ENCODE measurements at regions not wholly inside any gene's neighbourhood (a gene's known extent, or its start where the extent isn't known, plus 50 kb on each side); places are given as distances from the start of the nearest gene placed in this dataset.

DNA sequence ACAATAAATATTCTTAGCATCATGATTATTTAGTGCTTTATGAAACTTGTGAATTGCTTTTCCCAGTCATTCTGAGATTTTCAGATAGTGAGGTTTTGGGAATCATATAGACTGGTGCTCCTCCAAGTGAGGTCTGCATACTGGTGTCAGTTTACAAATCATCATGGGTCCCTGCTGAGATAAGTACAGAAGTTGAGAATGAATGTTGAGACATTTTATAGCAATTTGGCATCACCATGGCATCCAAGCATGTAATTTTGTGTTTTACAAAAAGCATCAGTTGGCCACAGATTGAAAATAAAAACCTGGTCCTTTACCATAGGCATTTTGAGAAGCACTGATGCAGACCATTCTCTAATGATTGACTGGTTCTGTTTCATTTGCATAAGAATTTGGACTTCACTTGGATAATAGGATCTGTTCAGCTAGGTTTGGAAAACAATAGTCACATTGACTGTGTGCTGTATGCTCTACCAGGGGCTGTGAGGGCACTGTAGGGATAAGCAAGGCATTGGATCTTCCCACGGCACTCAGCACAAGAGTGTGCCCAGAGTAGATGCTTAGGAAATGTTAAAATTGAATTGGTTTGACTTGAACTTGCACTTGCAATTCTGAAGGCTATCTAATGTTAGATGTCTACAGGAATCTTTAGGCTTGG is 79.0 kb upstream of the JUN start:
- DNase-seq = no peak

DNA sequence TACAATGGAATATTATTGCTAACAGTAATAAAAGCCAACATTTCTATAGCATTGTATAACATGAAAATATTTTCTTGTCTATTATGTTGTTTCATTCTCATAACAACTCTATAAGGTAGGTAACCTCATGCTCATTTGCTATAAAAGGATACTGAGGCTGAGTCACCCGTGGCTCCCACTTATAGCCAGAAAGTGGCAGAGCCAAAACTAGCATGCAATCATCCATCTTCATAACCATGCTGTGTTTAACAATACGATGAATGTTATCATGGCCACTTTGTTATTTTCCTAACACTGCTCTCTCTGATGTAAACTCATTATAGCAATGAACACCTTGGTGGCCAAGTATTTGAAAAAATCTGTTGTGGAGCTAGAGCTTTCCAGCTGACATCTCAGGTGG is 80.8 kb upstream of the JUN start:
- no peak for DNase-seq

DNA sequence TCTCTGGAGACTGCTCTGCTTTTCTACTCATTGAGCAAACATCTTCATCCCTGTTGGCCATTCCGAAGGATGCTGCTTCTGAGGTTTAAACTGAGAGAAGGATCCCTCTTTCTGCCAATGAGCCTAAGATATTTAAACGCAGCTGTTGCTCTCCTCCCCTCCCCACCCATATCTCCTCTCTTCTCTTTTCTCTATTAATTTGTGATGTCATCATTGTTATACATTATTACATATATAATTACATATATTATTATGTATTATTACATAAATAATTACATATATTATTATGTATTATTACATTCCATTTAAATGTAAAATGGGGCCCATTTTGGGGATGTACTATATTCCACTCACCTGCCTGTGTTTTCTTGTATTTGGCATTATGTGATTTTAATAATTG is 82.7 kb upstream of the JUN start:
- no peak for DNase-seq

DNA sequence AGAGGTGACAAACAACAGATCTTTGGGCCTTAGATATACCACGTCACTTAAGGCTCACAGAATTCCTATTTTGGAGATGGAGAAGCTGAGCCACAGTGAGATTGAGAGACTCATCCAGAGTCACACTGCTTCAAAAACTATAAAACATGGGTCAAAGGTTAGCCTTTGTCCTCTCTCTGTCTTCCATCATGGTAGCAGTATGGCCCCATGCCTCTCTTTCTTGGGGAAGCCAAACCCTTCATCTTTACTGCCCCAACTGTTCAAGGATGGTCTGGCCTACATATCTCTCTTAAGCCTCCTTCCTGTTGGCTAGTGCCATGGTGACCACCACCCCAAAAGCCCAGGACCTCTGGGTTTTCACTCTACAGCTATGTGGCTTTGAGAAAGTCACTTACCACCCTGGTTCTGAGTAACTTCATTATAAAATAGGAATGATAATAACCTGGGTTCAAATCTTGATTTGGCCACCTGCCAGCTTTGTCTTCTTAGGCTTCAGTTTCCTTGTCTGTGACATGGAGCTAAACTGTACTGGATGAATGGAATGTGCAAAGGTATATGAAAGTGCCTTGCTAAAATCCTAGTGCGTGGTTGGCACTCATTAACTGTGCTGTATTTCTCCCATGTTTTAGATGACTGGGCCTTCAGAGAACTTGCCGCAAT is 85.9 kb upstream of the JUN start:
- no peak for DNase-seq

DNA sequence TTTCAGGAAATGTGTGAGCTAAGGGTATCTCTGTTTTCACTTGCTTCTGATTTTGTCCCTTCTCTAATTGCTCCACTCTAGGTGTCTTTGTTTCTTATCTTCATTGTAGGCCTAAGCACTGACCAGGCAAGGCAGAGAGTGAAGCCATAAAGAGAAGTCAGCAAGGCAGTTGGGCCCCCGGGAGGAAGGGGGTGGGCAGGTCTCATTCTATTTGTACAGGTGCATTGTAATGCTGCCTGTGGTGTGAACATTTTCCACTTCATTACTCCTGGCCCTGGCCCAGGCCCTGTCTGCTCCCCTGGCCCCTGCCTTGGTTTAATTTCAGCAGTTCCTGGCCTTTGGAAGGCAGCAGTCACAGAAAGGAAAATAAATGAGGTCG is 86.4 kb upstream of the JUN start:
- no peak for DNase-seq

DNA sequence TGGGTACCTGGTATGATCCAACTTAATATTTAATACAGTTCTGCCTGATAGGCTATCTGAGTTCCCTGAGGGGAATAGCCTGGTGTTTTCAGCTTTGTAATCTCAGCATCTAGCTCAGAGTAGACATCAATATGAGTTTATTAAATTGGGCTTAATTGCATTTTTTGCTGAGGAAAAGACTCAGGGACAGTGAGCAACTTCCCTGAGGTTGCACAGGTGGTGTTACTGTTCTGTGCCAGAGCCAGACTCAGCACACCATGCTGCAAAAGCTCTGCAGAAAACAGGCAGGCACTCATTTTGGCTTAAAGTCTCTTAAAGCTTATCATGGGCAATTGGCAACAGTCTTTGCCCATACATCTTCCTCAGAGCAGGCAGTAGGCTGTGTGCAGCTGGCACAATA is 90.5 kb upstream of the JUN start:
- DNase-seq = no peak

DNA sequence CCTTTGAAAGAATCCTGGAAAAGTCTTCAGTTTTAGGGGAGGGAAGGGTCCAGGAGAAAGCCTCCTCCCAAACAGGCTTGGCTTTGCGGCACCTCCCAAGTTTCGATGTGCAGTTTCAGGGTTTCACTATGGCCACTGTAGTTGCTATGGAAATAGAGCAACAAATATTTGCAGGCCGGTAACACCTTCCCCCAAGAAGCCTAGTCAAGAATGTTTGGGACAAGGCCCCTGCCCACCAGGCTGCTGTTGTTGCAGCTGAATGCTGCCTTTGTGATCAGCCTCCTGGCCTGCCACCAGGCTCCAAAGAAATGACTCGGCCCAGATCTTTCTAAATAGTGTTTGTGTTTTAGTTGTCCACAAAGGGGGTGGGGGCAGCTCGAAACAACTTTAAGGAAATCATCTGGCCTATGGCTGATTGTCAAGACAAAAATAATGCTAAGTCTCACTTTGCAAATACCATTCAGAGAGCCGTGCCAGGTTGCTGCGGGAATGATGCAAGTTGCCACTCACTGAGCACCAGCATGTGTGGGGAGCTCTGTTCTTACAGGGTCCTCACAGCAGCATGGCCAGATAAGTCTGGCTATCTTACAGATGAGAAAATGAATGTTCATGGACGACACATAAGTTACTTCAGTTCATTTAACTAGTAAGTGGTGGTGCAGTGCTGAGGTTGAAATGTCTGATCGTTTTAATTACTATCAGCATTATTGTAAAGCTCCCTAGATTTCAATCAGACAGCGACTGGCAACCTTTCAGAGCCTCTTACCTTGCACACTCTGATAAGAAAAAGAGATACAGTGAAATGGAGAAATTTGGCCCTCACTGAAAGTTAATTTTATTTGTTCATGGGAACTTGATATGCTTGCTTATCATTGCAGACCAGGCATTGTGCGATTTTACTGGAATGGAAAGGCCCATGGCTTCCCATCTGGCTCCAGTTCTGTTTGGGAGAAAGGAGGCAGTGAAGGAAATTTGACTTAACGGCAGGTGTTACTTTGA is 91.2 kb upstream of the JUN start:
- no peak for DNase-seq

DNA sequence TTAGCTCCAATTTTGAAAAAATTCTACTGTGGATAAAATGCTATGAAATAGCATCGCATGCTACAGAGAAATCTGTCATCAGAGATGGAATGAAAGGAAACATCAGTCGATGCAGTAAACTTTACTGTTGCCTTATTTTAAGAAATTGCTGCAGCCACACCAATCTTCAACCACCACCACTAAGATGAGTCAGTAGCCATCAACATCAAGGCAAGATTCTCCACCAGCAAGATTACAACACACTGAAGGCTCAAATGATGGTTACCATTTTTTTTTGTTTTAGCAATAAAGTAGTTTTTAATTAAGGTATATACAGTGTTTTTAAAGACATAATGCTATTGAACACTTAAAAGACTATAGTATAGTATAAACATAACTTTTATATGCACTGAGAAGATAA is 95.6 kb upstream of the JUN start:
- no peak for DNase-seq

DNA sequence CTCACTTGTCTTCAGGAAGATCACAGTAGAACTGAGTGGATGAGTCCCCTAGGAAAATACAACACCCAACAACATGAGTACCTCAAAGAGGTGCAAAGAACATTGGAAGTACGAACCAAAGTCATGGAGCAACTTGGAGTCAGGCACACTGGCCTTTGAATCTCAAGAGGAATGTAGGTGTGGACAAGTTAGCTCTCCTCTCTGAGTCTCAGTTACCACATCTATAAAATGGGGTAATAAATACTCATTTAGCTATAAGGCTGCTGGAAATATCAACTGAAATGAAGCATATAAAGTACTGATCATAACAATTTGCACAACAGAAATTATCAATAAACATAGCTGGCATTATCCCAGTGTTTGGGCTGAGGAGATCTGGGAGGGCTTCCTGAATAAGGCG is 96.7 kb upstream of the JUN start:
- no peak for DNase-seq

DNA sequence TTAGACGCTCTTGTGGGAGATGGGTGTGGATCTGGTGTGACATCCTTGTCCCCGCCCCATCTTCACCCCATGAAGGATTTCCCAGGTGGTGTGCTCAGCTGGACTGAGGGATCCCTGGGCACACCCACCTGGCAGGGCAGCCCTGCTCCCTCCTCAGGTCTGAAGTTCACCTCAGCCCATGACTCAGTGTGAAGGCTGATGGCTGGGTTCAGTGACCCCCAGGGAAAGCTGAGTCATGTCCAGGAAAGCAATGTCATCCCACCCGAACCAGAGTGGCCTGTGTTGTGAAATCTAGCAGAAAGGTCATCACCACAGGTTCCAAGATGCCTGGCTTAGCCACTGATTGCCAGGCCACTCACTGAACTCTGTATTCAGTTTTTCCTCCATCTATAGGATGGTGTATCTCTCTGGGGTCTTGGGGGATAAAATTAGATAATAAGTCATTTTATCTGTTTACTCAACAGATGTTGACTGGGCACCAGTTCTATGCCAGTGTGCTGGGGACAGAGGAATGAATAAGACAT is 97.7 kb upstream of the JUN start:
- DNase-seq = peak; percentile 86

DNA sequence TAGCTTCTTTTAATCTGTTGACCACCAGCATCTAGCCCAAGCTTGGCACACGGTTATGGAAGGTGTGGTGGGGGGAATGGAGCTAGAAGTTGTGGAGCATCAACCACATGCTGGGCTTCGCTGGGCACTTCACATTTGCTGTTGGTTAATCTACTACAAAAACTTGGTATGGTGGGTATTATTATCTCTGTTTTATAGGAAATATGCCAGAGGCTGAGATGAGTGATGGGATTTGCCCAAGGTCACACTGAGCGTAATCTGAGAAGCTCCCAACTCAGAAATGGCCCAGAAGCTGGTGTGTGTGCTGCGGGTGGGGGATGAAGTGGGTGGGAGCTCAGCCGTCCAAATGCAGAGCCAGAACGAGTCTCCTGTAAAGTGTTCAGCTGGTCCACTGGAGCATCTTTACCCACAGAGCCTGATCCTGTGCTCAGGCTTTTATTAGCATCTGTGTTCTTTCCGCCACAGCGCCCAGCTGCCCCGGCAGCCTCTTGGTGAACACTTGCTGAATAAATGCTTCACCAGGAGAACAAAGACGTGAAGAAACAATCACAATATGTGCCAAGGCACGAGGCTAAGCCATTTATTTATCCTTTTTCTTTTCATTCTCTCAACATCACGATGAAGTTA is 98.6 kb upstream of the JUN start:
- DNase-seq = no peak

DNA sequence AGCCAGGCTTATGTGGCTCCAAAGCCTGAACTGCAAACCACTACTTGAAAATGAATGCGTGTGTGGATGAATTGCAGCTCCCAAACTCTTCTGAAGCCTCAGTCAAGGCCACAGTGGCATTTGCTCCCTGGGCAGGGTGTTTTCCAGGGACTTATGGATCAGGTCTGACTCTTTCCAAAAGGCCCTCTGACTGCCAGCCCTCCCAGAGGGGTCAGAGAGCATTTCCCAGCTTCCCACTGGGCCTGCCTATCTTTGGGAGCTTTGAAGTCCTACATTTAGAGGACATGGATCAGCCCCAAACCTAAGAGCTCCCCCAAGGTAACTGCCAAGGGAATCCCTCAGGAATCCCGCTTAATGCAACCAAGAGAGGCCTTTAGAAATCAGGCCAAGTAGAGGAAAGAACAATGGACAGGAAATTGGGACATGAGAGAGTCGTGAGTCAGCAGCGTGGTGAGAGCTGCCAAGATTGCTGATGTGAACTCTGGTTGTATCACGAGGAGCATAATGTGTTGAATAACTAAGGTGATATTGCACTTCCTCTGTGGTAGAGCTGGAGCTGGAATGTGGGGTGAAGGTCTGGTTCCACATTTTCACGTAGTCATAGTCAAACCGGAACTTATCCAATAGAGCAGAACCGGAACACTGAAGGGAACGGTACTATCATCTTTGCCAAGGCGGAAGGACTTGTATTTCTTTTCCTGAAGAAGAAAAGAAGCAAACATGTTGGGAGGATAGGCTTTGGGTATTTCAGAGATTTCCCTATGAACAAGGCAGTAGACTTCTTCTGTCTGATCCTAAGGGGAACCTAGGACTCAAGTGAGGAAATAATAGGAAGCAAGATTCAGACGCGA is 99.4 kb upstream of the JUN start:
- DNase-seq = peak; percentile 95

DNA sequence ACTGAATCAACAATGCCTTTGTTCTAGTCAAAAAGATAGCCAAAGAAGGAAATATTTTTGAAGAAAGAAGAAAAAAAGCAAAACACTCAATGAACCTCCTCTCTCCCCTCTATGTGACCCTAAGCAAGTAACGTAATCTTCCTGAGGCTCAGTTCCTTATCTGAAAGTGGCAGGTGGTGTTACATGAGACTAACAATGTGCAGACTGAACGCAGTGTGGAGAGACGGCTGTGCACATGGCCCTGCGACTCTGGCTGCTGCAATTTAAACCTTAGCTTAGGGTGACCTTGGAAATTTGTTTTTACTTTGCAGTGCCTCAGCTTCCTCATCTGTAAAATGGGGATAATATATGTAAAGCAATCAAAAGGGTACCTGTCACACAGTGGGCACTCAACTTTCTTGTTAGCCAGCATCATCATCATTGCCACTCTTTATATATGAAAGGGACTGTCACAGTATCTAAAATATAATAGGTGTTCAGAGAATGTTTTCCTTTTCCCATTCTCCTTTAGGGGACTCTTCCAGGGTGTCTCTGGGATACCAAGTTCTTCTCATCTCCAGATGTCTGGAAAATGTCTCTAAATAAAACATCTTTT is 100.1 kb upstream of the JUN start:
- DNase-seq = no peak

DNA sequence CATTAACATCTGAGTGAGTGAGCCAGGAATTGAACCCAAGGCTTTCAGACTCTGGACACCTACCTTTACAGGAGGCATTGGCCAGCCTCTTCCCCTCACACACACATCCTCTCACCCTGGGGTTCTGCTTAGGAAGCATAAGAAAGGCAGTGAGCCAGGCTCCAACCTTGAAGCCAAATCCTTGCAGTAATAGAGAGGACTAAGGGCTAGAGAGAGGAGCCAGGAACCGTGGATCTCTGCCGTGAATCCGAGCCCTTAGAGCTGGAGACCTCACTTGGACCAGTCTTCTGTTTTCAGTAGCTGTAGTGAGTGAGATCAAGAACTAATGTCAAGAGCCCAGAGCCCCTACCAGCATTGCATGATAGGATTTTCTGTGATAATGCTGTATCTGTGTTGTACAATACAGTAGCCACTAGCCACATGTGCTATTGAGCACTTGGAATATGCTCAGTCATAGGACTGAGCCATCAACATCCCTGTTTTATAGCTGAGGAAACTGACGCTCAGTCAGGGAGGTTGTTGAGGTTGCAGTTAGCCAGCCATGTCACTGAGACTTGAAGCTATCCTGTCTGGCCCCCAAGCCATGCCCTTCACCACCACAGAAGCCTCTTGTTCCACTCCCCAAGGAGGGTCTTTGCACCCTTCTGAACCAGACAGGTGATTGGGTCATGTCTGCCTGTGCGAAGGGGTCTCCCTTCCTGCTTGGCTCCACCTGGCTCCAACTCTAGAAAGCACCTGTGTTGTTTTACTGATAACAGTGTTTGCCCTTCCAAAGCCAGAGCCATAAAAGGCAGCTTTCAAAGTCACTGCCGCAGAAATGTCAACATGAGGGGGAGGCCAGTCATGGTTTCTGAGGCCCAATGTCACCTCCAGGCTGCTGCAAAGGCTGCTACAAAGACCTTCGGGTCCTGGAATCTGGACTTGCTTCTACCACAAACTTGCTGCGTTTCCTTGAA is 101.1 kb upstream of the JUN start:
- DNase-seq = no peak

DNA sequence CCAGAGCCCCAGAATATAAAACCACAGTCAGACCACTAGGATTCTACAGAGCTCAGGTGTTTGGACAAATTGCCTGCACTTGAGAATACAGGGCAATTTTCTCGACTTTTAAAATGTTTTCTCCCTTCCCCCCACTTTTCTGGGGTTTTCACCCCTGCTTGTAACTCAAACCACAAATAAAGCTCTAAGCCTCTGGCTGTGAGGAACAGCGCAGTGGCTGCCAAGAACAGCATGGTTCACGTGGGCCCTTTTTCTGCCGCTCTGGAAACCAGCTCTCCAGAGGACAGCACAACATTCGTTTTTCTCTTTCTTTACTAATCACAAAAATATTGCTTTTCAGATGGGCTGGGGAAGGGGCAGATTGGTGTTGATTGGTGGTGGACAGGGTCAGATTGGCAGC is 102.2 kb upstream of the JUN start:
- no peak for DNase-seq

DNA sequence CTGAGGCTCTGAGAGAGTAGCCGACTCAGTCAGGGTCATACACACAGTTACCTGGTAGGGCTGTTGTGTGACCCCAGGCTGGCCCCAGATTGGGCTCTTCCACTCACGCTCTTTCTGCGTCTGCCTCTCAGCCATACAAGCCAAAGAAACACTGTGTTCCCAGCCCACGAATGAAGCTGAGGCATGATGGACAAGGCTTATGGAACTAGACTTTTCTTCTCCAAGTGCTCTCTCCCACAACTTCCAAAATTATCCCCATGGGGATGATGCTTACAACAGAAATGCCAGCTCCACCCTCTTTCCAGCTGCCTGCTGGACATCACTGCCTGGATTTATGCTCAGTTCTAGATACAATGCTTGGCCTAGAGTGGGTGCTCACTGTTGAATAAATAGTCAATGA is 102.8 kb upstream of the JUN start:
- peak; percentile 11 for DNase-seq

DNA sequence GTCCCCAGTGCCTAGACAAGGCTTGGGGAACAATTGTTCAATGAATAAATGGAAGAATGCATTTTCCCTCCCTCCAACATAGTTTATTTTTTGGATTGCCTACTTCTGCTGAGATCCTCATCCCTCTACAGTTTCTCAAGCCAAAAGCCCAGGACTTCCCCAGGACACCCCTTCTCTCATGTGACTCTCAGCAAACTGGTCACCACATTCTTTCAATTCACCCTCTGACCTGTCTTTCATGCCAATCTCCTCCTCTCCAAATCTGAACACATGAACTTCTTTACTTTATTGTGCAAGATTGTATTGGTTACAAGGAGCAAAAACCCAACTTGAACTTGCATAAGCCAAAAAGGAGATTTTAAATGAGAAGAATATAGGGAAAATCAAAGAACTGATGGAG is 103.2 kb upstream of the JUN start:
- peak; percentile 47 for DNase-seq

DNA sequence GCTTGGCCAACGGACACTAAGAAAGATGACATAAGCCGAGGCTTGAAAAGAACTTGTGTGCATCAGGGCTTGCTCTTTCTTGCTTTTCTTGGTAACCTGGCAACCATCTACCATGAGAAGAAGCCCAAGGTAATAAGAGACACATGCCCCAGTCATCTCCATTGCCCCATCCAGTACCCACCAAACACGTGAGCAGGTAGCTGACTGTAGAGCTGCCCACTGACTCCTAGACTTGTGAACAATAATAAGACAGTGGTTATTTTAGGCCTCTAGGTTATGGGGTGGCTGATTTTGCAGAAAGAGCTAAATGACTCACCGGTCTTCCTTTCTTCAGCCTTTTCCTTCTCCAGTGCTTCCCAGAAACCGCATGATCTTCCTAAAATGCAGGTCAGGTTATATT is 105.0 kb upstream of the JUN start:
- no peak for DNase-seq

DNA sequence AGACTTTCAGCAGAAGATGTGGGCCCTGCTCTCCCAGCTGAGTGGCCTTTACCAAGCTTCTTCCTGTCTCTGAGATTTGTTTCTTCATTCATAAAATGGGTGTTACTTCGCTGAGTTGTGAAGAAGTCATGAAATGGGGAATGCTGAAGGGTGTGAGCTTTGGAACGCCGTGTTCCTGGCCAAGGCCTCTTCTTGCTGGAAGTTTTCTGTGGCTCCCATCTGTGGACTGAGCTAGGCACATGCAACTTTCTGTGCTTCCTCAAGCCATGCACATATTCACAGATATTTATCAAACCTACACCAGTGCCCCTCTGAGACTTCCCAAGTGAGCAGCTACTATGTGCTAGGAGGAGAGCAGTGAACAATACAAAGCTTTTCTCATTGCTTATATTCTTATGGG is 106.3 kb upstream of the JUN start:
- no peak for DNase-seq

DNA sequence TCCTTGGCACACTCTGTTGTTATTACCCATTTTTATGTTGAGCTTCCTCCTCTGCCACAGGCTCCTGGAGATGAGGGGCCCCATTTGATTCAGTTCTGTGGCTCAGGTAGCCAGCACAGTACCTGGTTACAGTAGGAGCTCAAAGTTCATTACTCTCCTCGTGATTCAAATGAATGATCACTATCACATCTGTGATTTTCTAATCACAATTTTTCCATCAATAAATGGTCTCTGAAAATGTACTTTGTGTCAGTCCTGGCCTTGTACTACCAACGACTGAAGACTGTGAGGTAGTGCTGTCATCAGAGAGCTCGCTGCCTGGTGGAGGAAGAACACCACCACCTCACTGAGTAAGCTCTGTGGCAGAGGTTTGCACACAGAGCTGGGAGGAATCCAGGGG is 106.8 kb upstream of the JUN start:
- DNase-seq = no peak

DNA sequence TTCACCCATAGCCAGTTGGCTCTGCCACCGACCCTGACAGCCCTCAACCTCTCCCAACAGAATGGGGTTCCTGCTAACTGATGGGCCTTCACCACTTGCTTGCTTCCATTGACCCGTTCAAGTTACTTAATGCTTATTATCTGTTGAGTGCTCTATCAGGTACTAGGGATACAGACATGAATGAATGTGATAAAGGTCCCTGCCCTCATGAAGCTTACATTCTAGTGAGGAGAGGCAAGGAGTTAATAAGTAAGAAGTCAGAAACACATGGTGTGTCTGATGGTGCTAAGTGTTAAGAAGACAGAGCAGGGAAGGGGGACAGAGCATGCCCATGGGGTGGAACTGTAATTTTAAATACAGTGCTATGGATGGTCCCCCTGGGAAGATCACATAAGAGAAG is 107.5 kb upstream of the JUN start:
- no peak for DNase-seq

Data from EL (cell line).